ENCODE measurements at regions not wholly inside any gene's neighbourhood (a gene's known extent, or its start where the extent isn't known, plus 50 kb on each side); places are given as distances from the start of the nearest gene placed in this dataset.

DNA sequence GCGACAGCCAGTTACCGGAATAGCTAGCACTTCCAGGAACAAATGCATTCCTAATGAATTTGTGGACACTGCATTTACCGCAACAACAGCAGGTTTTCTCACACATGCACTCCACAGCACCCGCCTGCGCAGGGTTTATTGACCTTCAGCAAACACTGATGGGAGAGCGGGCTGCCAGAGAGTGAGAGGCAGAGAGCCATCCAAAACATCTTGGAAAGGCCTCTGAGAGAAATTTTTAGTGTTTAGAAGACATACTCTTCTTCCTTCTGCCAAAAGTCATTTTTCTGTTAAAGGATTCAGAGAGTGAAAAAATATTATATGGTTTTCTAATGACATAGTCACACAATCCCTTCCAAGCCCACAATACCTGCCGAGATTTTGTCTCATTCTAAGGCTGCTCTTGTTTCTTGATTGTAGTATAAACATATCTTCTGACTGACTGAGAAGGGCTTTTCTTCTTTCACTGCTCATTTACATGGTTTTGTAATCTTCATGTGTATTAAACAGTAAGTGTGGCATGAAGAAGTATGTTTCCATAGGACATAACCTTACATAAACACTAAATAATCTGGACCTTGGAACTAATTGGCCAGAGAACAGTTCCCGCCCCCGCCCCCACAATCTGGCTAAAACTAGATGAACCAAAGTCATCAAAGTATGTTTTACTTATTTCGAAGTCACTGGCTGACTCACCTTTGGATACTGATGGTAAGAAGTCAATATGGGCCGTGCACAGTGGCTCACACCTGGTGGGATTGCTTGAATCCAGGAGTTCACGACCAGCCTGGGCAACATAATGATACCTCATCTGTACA is 432.5 kb upstream of the MEF2C start:
- Histone ChIP-seq H4K20me1 (ENCODE audit: insufficient read depth) (no peaks in the 10 kb centered on the region), H3K4me1 (ENCODE audit: insufficient read depth) (peaks cover 33% of the 10 kb centered on the region), H3K27ac (no peak overlapping the region), H3K9me3 (ENCODE audit: low read depth) (no peaks in the 10 kb centered on the region), H3K4me3 (no peak overlapping the region), H3F3A (ENCODE audit: insufficient read depth) (peaks cover 36% of the 10 kb centered on the region), H3K9ac (no peak overlapping the region), H3K4me2 (ENCODE audit: unreplicated experiment) (peak overlapping the region; percentile 10), H3K79me2 (ENCODE audit: insufficient read depth) (no peaks in the 10 kb centered on the region), H3K9me2 (ENCODE audit: insufficient read depth) (no peaks in the 10 kb centered on the region), H2AFZ (peak overlapping the region; percentile 16; the same call in 1 of the 2 replicates), H3K36me3 (ENCODE audit: low read depth) (no peaks in the 10 kb centered on the region), H3K27me3 (replicated peaks; ENCODE audit: insufficient read depth) (no peaks in the 10 kb centered on the region)
- in situ Hi-C loops (cut with MboI): no loop called here
- no peak for TF ChIP-seq EZH2 (IDR thresholded peaks at IDR 0.05; ENCODE audit: insufficient read depth, poor library complexity, severe bottlenecking)
- TF ChIP-seq EZH2phosphoT487 (IDR thresholded peaks at IDR 0.05; ENCODE audit: insufficient read depth, low read depth): no peak
- WGBS, 2 experiments (ENCODE audit: low coverage in 1 of 2, low lambda C conversion rate in 2 of 2, missing lambda C conversion rate in 2 of 2): 52 to 53% methylated on average over 12 of the region's 12 CpGs
- DNase-seq: peak; percentile 50

DNA sequence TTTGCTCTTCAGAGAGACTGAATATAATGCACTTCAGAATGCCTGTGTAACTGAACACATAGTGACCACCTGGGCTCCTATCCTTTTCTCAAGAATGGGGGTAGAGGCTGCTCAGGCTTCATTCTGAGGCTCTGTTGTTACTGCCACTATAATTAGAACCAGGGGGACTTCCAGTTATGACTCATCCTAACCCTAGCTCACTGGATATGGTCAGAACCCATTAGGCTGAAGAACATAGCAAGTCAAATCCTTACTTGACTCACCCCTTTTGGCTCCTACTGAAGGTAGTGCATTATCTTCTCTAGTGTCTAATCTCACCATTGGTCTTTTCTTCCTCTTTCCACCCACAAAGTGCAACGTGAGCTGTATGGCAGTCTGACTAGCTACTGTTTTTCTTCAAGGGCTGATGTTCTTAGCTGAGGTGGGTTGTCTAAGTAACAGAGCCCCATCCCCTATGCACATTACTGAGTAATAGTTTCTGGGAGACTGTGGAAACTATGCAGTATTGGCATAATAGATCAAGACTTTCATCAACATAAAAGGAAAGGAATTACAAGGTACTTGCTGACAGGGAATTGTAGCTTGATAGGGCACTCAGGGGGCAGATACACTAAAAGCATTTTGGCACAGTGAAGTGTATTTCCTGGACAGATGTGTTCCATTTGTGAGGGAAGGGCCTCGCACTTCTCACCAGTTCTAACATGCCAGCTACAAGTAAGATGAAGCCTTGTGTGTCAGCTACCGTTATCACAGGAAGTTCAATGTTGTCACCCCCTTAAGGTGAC is 431.0 kb upstream of the MEF2C start:
- H3K9me3 ChIP-seq (ENCODE audit: low read depth): no peaks in the 10 kb centered on the region
- H4K20me1 ChIP-seq (ENCODE audit: insufficient read depth): no peaks in the 10 kb centered on the region
- DNase-seq: peak; percentile 90
- H3F3A ChIP-seq (ENCODE audit: insufficient read depth): peaks cover 36% of the 10 kb centered on the region
- H3K79me2 ChIP-seq (ENCODE audit: insufficient read depth): no peaks in the 10 kb centered on the region
- WGBS, 2 experiments (ENCODE audit: low coverage in 1 of 2, low lambda C conversion rate in 2 of 2, missing lambda C conversion rate in 2 of 2): 20 to 27% methylated on average over 3 of the region's 3 CpGs
- peak overlapping the region; percentile 61 for H3K27ac ChIP-seq
- no peaks in the 10 kb centered on the region for H3K27me3 ChIP-seq (replicated peaks; ENCODE audit: insufficient read depth)
- peaks cover 33% of the 10 kb centered on the region for H3K4me1 ChIP-seq (ENCODE audit: insufficient read depth)
- TF ChIP-seq EZH2phosphoT487 (IDR thresholded peaks at IDR 0.05; ENCODE audit: insufficient read depth, low read depth) (no peak), EZH2 (IDR thresholded peaks at IDR 0.05; ENCODE audit: insufficient read depth, poor library complexity, severe bottlenecking) (no peak)
- no peaks in the 10 kb centered on the region for H3K36me3 ChIP-seq (ENCODE audit: low read depth)
- H3K9ac ChIP-seq: no peak overlapping the region
- H3K9me2 ChIP-seq (ENCODE audit: insufficient read depth): no peaks in the 10 kb centered on the region
- in situ Hi-C loops (cut with MboI): no loop called here
- peak overlapping the region; percentile 60 for H3K4me2 ChIP-seq (ENCODE audit: unreplicated experiment)
- peak overlapping the region; percentile 30; the same call in 1 of the 2 replicates for H2AFZ ChIP-seq
- H3K4me3 ChIP-seq: no peak overlapping the region

DNA sequence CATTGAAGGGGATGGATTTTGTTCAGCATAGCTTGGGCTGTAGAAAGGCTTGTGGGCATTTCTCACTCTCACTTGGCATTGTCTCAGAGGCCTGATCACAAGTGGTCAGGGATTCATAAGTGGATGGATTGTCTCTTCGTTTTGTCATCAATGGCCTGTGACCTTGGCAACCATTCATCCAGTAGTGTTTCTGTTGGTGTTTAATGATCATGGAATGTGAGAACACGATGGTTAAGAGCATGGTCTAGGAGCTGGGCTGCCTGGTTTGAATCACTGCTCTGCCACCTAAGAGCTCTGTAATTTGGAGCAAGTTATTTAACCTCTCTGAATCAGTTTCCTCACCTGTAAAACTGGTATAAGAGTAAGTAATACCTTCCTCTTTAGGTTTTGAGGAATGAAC is 430.1 kb upstream of the MEF2C start:
- DNase-seq: peak; percentile 88
- Histone ChIP-seq H3K36me3 (ENCODE audit: low read depth) (no peaks in the 10 kb centered on the region), H4K20me1 (ENCODE audit: insufficient read depth) (no peaks in the 10 kb centered on the region), H3K9me3 (ENCODE audit: low read depth) (no peaks in the 10 kb centered on the region), H3K9ac (no peak overlapping the region), H3K4me2 (ENCODE audit: unreplicated experiment) (peak overlapping the region; percentile 60), H3K27ac (peak overlapping the region; percentile 61), H3K9me2 (ENCODE audit: insufficient read depth) (no peaks in the 10 kb centered on the region), H3K79me2 (ENCODE audit: insufficient read depth) (no peaks in the 10 kb centered on the region), H3K4me1 (ENCODE audit: insufficient read depth) (peaks cover 33% of the 10 kb centered on the region), H3F3A (ENCODE audit: insufficient read depth) (peaks cover 36% of the 10 kb centered on the region), H2AFZ (no peak overlapping the region), H3K4me3 (no peak overlapping the region), H3K27me3 (replicated peaks; ENCODE audit: insufficient read depth) (no peaks in the 10 kb centered on the region)
- in situ Hi-C loops (cut with MboI): no loop called here
- 0 to 3% methylated on average over 2 of the region's 2 CpGs for WGBS, 2 experiments (ENCODE audit: low coverage in 1 of 2, low lambda C conversion rate in 2 of 2, missing lambda C conversion rate in 2 of 2)
- TF ChIP-seq EZH2phosphoT487 (IDR thresholded peaks at IDR 0.05; ENCODE audit: insufficient read depth, low read depth) (no peak), EZH2 (IDR thresholded peaks at IDR 0.05; ENCODE audit: insufficient read depth, poor library complexity, severe bottlenecking) (no peak)

DNA sequence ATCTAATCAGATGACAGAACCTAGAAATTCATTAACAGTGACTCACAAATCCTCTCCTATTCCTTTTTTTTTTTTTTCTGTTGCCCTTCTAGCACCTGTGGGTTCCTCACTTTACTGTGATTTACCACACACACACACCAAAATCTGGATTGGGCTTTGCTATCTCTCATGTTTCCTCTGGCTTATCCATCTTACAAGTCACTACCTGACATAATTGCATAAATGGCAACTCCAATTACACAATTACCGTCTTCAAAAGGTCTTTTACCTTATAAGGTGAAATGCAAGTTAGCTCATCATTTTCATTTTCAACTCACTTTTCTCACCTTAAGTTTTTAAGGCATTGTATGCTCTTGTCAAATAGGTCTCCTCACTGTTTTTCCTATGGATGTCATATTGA is 426.3 kb upstream of the MEF2C start:
- Histone ChIP-seq H3K9me3 (ENCODE audit: low read depth) (no peaks in the 10 kb centered on the region), H3K36me3 (ENCODE audit: low read depth) (no peaks in the 10 kb centered on the region), H3K4me3 (no peak overlapping the region), H3K9ac (no peak overlapping the region), H3K9me2 (ENCODE audit: insufficient read depth) (no peaks in the 10 kb centered on the region), H3K4me2 (ENCODE audit: unreplicated experiment) (no peak overlapping the region), H2AFZ (no peak overlapping the region), H3K27ac (no peak overlapping the region), H3K4me1 (ENCODE audit: insufficient read depth) (peaks cover 20% of the 10 kb centered on the region), H3K27me3 (replicated peaks; ENCODE audit: insufficient read depth) (no peaks in the 10 kb centered on the region), H3K79me2 (ENCODE audit: insufficient read depth) (no peaks in the 10 kb centered on the region), H3F3A (ENCODE audit: insufficient read depth) (peaks cover 22% of the 10 kb centered on the region), H4K20me1 (ENCODE audit: insufficient read depth) (no peaks in the 10 kb centered on the region)
- 95 to 100% methylated on average over 1 of the region's 1 CpG for WGBS, 2 experiments (ENCODE audit: low coverage in 1 of 2, low lambda C conversion rate in 2 of 2, missing lambda C conversion rate in 2 of 2)
- TF ChIP-seq EZH2phosphoT487 (IDR thresholded peaks at IDR 0.05; ENCODE audit: insufficient read depth, low read depth) (no peak), EZH2 (IDR thresholded peaks at IDR 0.05; ENCODE audit: insufficient read depth, poor library complexity, severe bottlenecking) (no peak)
- DNase-seq: no peak
- in situ Hi-C loops (cut with MboI): no loop called here
